ENCODE measurements at regions not wholly inside any gene's neighbourhood (a gene's known extent, or its start where the extent isn't known, plus 50 kb on each side); places are given as distances from the start of the nearest gene placed in this dataset.

GRCh38 chr5:38764937-38765391 lies 80.8 kb upstream of the OSMR start:
- no peak for DNase-seq (ENCODE audit: low read depth)
- POLR2A ChIA-PET: interaction anchor here (1.0 kb wide), 1 partner anchor 18 kb away, joined by 4 read pairs; no protein-coding TSS in a partner anchor
- Histone ChIP-seq H3K4me3 (ENCODE audit: low read depth, low read length) (no peak overlapping the region), H3K36me3 (ENCODE audit: control insufficient read depth, insufficient read depth, low read length) (no peaks in the 10 kb centered on the region), H3K27me3 (ENCODE audit: control insufficient read depth, insufficient read depth, low read length) (no peaks in the 10 kb centered on the region; the same call in 1 of the 2 replicates)
- CTCF ChIA-PET: interaction anchor here (1.5 to 1.9 kb wide), 2 partner anchors 10 to 13 kb away, joined by 4 to 5 read pairs; no protein-coding TSS in a partner anchor
- TF ChIP-seq CTCF (IDR thresholded peaks at IDR 0.05; ENCODE audit: insufficient read depth, low read depth, low read length): no peak

- CTCF ChIA-PET: interaction anchor here (1.9 kb wide), 1 partner anchor 14 kb away, joined by 5 read pairs; no protein-coding TSS in a partner anchor
- Histone ChIP-seq H3K36me3 (ENCODE audit: control insufficient read depth, insufficient read depth, low read length) (no peaks in the 10 kb centered on the region), H3K4me3 (ENCODE audit: low read depth, low read length) (no peak overlapping the region), H3K27me3 (ENCODE audit: control insufficient read depth, insufficient read depth, low read length) (no peaks in the 10 kb centered on the region; the same call in 1 of the 2 replicates)
- no peak for TF ChIP-seq CTCF (IDR thresholded peaks at IDR 0.05; ENCODE audit: insufficient read depth, low read depth, low read length)
- POLR2A ChIA-PET: interaction anchor here (1.0 kb wide), 1 partner anchor 18 kb away, joined by 4 read pairs; no protein-coding TSS in a partner anchor
- no peak for DNase-seq (ENCODE audit: low read depth)
These were observed 80.4 kb upstream of the OSMR start for GRCh38 chr5:38765399-38765861.

GRCh38 chr5:38766151-38766550 lies 79.7 kb upstream of the OSMR start:
- ChIA-PET POLR2A (interaction anchor here (1.0 kb wide), 1 partner anchor 17 kb away, joined by 4 read pairs; no protein-coding TSS in a partner anchor), CTCF (no interaction called here)
- Histone ChIP-seq H3K27me3 (ENCODE audit: control insufficient read depth, insufficient read depth, low read length) (no peaks in the 10 kb centered on the region), H3K36me3 (ENCODE audit: control insufficient read depth, insufficient read depth, low read length) (no peaks in the 10 kb centered on the region), H3K4me3 (ENCODE audit: low read depth, low read length) (no peak overlapping the region)
- no peak for DNase-seq (ENCODE audit: low read depth)
- no peak for TF ChIP-seq CTCF (IDR thresholded peaks at IDR 0.05; ENCODE audit: insufficient read depth, low read depth, low read length)

- no peak for TF ChIP-seq CTCF (IDR thresholded peaks at IDR 0.05; ENCODE audit: insufficient read depth, low read depth, low read length)
- Histone ChIP-seq H3K36me3 (ENCODE audit: control insufficient read depth, insufficient read depth, low read length) (no peaks in the 10 kb centered on the region), H3K27me3 (ENCODE audit: control insufficient read depth, insufficient read depth, low read length) (no peaks in the 10 kb centered on the region), H3K4me3 (ENCODE audit: low read depth, low read length) (no peak overlapping the region)
- ChIA-PET POLR2A (no interaction called here), CTCF (interaction anchor here (1.2 kb wide), 1 partner anchor 15 kb away, joined by 3 read pairs; no protein-coding TSS in a partner anchor)
- DNase-seq (ENCODE audit: low read depth): no peak
These were observed 77.2 kb upstream of the OSMR start for GRCh38 chr5:38768412-38769211.

GRCh38 chr5:38772471-38772870 lies 73.3 kb upstream of the OSMR start:
- no peak for TF ChIP-seq CTCF (IDR thresholded peaks at IDR 0.05; ENCODE audit: insufficient read depth, low read depth, low read length)
- ChIA-PET CTCF (no interaction called here), POLR2A (no interaction called here)
- no peaks in the 10 kb centered on the region for H3K36me3 ChIP-seq (ENCODE audit: control insufficient read depth, insufficient read depth, low read length)
- no peak for DNase-seq (ENCODE audit: low read depth)
- H3K27me3 ChIP-seq (ENCODE audit: control insufficient read depth, insufficient read depth, low read length): no peaks in the 10 kb centered on the region; the same call in 1 of the 2 replicates
- H3K4me3 ChIP-seq (ENCODE audit: low read depth, low read length): no peak overlapping the region

Measured in BJ (cell line).